GM21515 (cell line): ENCODE measurements at regions not wholly inside any gene's neighbourhood (a gene's known extent, or its start where the extent isn't known, plus 50 kb on each side); places are given as distances from the start of the nearest gene placed in this dataset.
"Not testable (repeated sequence)": the region's sequence is repeated elsewhere in the genome, so short reads cannot be mapped to it uniquely, and the experiment has no call there.

Source experiments
- ATAC-seq: cut with Tn5 transposase; IDR thresholded peaks from one replicate; pipeline ENCODE4 v1.9.1; 2021; ENCODE audit not compliant: unreplicated experiment

GRCh38 chr13:84816567-84817105 is 934.4 kb upstream of the SLITRK1 start:
- ATAC-seq: no peak

- no peak for ATAC-seq
These were observed 930.5 kb upstream of the SLITRK1 start for GRCh38 chr13:84812789-84813188.

- ATAC-seq: no peak
These were observed 929.8 kb upstream of the SLITRK1 start for GRCh38 chr13:84812078-84812477.

GRCh38 chr13:84810781-84811180 is 928.5 kb upstream of the SLITRK1 start:
- no peak for ATAC-seq

- no peak for ATAC-seq
These were observed 919.8 kb upstream of the SLITRK1 start for GRCh38 chr13:84802073-84802472.

- ATAC-seq: no peak
These were observed 902.3 kb upstream of the SLITRK1 start for GRCh38 chr13:84784443-84785153.

GRCh38 chr13:84777316-84777715 is 895.0 kb upstream of the SLITRK1 start:
- ATAC-seq: no peak

- ATAC-seq: no peak
These were observed 894.3 kb upstream of the SLITRK1 start for GRCh38 chr13:84776593-84776992.

GRCh38 chr13:84775920-84776319 is 893.6 kb upstream of the SLITRK1 start:
- not testable (repeated sequence) for ATAC-seq

GRCh38 chr13:84774111-84774510 is 891.8 kb upstream of the SLITRK1 start:
- no peak for ATAC-seq

GRCh38 chr13:84760956-84761355 is 878.7 kb upstream of the SLITRK1 start:
- no peak for ATAC-seq

GRCh38 chr13:84749126-84749525 is 866.9 kb upstream of the SLITRK1 start:
- no peak for ATAC-seq

GRCh38 chr13:84745051-84745551 is 862.8 kb upstream of the SLITRK1 start:
- ATAC-seq: no peak

- ATAC-seq: no peak
These were observed 861.9 kb upstream of the SLITRK1 start for GRCh38 chr13:84744203-84744602.

- ATAC-seq: no peak
These were observed 859.0 kb upstream of the SLITRK1 start for GRCh38 chr13:84741253-84741652.

GRCh38 chr13:84739021-84739420 is 856.7 kb upstream of the SLITRK1 start:
- ATAC-seq: no peak

GRCh38 chr13:84737661-84738060 is 855.4 kb upstream of the SLITRK1 start:
- no peak for ATAC-seq

GRCh38 chr13:84730376-84730775 is 848.1 kb upstream of the SLITRK1 start:
- ATAC-seq: no peak

- no peak for ATAC-seq
These were observed 823.9 kb upstream of the SLITRK1 start for GRCh38 chr13:84705982-84706710.

- ATAC-seq: no peak
These were observed 819.9 kb upstream of the SLITRK1 start for GRCh38 chr13:84702174-84702573.

- ATAC-seq: not testable (repeated sequence)
These were observed 815.3 kb upstream of the SLITRK1 start for GRCh38 chr13:84697591-84697990.

- ATAC-seq: no peak
These were observed 804.7 kb upstream of the SLITRK1 start for GRCh38 chr13:84686973-84687372.
